Retina (tissue), 1 donor: ENCODE measurements at regions not wholly inside any gene's neighbourhood (a gene's known extent, or its start where the extent isn't known, plus 50 kb on each side); places are given as distances from the start of the nearest gene placed in this dataset.

Source experiments
- DNase-seq: peaks from one replicate; pipeline ENCODE4 v3.0.0-alpha.2; 2016

GRCh38 chr1:219772265-219773036 lies 155.9 kb downstream of the SLC30A10 start:
- no peak for DNase-seq

DNA sequence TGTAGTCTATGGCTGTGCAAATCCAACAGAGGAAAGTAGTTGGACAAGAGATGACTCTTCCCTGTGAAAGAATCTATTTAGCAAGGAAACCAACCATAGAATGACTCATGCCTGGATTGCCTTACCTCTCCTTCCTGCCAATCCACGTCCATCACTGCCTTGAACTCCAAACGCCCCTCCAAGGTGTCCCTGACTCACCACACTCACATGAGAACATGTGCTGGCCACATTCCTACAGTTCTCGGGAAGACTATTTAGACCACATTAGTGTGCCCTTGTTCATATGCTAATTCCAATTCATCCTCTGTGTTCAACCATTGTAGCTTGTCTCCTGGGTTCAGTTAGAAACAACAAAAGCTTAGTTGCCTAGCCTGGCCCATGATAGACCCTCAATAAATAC lies 157.3 kb downstream of the SLC30A10 start:
- no peak for DNase-seq

DNA sequence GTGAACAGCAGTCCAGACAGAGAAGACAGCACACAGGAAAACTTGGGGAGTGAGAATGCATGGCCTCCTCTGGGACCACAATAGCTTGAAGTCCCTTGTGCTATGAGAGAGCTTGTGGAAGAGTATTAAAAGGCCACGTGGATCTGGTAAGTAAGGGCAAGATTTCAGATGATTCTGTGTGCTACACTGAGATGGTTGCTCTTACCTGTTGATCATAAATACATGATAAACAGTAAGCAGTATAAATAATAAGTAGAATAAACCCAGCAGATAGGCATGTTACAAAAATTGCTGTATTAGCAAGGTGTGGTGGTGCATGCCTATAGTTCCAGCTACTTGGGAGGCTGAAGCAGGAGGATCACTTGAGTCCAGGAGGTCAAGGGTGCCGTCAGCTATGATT lies 150.4 kb upstream of the ZC3H11B start:
- no peak for DNase-seq

DNA sequence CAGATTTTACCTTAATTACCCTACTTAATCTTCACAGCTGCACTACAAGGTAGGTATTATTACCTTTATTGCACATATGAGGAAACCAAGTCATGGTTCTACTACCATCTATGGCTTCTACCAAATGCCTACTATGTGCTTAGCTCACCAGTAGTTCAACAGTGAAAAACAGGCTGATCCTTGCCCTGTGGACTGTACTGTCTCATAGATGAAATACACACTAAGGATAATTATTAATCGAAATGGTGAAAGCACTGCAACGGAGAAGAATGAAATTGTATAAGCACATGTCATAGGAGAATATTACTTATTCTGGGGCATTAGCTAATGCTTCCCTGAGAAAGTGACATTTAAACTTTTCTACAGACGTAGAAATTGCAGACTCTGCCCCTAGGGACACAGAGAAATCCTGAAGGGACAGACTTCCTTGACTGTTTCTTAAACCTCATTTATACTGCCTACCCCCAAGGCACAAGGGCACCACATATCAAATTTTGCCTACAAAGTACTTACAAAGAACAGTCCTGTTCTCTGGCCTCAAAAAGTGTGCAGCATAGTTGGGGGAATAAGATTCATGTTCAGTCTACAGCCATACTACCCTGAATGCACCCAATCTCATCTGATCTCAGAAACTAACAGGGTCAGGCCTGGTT lies 148.4 kb upstream of the ZC3H11B start:
- no peak for DNase-seq

GRCh38 chr1:219759095-219759494 lies 146.2 kb upstream of the ZC3H11B start:
- no peak for DNase-seq

GRCh38 chr1:219757890-219758289 lies 145.0 kb upstream of the ZC3H11B start:
- DNase-seq = no peak

- no peak for DNase-seq
Measured at GRCh38 chr1:219755234-219755633, 142.3 kb upstream of the ZC3H11B start.

DNA sequence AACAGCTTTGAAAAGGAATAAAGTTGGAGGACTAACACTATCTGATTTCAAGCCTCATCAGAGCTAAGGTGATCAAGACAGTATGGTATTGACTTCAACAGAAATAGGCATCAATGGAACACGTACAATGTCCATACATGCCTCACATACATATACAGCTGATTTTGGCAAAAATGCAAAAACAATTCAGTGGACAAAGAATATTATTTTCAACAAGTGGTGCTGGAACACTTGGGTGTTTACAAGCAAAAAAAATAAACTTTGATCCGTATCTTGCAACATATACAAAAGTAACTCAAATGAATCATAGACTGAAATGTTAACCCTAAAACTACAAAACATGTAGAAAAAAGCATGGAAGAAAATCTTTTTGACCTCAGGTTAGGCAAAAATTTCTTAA lies 141.9 kb upstream of the ZC3H11B start:
- no peak for DNase-seq

GRCh38 chr1:219753914-219754313 lies 141.0 kb upstream of the ZC3H11B start:
- DNase-seq = no peak

- no peak for DNase-seq
Measured at GRCh38 chr1:219752645-219753044, 139.7 kb upstream of the ZC3H11B start.

GRCh38 chr1:219751870-219752507 lies 139.1 kb upstream of the ZC3H11B start:
- DNase-seq = no peak

DNA sequence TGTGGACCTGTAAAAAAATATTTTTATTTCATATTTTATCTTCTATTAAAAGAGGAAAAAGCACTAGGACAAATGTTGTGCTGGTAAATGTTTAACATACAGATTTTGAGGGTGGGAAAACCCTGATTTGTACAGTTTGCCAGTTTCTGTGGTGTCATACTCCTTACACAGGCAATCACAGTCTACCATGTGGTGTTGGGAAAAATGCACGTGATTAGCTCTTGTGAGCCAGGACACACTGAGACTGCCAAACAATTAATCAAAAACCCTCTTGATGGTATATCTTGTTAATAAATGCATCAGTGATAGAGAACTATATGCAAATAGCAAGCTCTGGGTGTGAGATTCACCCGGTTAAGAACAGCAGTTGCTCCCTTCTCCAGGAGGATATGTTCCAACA lies 136.5 kb upstream of the ZC3H11B start:
- no peak for DNase-seq

- no peak for DNase-seq
Measured at GRCh38 chr1:219746141-219746540, 133.2 kb upstream of the ZC3H11B start.

DNA sequence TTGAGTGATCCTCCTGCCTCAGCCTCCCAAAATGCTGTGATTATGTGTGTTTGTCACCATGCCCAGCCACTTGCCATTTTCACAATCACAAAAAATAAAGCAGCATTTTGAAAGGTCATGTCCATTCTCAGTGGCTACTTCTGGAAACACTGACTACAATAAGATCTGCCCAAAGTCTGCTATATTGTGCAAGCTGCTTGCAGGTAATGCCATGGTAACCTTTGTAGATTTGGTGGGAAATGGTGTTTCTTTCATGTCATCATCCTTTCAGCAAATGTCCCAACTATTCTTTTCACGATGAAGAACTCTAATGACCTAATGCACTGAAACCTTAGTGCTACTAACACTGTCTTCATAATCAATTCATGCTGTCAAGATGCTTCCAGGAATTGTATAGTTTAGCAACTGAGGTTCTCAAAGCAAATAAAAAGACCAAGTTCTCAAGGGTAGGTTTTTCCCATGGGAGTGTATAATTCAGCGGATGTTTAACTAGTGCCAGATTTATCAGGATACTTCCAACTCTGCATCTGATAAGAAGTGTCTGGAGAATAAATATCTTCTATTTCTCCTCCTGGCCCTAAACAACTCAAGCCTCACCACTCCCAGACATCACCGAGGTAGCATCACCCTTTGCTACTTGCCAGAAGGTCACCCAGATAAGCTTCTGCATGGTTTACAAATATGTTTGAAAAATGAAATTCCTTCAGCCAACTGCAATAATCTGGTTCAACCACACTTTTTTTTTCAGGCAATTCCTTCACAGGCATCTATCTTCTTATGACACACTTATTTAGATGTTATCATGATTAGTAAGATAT lies 132.0 kb upstream of the ZC3H11B start:
- no peak for DNase-seq

- no peak for DNase-seq
Measured at GRCh38 chr1:219741011-219741970, 128.4 kb upstream of the ZC3H11B start.

GRCh38 chr1:219733511-219734174 lies 120.7 kb upstream of the ZC3H11B start:
- DNase-seq = no peak

DNA sequence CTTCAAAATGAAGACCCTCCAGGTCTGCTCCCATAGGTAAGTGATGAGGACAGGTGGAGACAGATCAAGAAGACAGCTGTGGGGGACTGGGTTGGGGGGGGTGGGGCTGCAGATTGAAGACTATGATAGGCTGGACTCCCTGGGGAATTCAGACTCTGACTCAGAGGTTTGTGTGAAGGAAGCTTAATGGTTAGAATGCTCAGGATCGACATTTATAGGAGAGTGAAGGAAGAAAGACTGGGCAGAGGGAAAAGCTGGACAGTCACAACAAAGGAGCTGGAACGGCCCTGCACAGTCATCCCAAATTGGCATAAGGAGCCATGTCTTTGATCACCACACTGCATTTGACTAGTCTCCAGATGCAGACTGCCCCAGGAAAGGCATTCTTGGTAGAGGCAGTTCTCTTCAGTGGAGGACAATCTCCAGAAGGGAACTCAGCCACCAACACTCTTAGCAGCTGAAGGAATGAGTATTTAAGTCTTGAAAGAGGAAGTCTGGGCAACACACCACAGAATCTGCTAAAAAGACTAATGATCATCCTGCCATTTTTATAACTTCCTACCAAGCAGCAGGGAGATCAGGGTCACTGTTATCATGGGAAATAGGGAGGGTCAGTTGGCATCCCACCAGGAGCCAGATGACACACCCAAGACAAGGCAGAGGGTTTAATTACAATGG lies 120.0 kb upstream of the ZC3H11B start:
- DNase-seq = no peak

DNA sequence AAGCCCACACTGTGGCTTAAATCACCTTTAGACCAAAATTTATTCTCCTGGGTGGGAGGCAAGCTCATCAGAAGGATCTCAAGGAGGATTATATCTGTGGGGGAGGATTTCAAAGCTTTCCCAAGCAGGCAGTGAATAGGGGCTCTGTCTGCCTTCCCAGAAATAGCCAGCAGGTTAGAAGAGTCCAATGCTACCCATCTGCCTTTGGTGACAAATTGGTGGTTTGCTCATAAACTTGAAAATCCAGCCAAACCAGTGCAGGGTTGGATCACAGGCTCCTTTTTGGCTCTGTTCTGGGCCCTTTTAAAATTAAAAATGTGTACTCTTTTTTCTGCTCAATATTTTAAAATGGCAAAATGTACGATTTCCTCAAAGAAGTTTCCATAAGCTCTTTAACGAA lies 118.9 kb upstream of the ZC3H11B start:
- no peak for DNase-seq

DNA sequence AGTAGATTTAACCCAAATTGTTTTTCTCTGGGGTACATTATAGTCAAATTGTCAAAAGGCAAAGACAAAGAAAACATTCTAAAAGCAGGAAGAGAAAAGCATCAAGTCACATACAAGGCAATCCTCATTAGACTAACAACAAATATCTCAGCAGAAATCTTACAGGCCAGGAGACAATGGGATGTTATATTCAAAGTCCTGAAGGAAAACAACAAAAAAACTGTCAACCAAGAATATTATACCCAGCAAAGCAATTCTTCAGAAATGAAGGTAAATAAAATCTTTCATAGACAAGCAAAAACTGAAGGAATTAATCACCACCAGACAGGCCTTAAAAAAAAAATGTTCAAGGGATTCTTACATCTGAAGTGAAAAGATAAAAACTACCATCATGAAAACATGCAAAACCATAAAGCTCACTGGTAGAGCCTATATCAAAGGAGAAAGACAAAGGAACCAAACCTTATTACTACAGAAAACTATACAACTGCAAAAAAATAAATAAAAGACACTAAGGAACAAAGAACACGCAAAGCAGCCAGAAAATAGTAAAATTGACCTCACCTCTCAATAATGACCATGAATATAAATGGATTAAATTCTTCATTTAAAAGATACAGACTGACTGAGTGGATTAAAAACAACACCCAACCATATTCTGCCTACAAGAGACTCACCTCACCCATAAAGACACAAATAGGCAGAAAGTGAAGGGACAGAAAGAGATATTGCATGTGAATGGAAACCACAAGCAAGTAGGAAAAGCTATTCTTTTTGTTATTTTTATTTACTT lies 113.8 kb upstream of the ZC3H11B start:
- no peak for DNase-seq

- DNase-seq = no peak
Measured at GRCh38 chr1:219724440-219724839, 111.5 kb upstream of the ZC3H11B start.
